ENCODE measurements at regions not wholly inside any gene's neighbourhood (a gene's known extent, or its start where the extent isn't known, plus 50 kb on each side); places are given as distances from the start of the nearest gene placed in this dataset.
"Not testable (repeated sequence)": the region's sequence is repeated elsewhere in the genome, so short reads cannot be mapped to it uniquely, and the experiment has no call there.

DNA sequence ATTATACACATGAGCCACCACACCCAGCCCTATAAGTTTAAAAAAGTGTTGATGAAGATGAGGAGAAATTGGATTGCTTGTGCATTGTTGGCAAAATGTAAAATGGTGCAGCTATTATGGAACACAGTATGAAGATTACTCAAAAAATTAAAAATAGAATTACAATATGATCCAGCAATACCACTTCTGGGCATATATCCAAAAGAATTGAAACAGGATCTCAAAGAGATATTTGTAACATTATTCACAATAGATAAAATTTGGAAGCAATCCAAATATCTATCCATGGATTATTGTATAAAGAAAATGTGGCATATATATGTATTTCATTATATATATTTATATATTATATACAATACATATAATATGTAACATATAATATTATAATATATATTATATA lies 515.6 kb upstream of the GNPDA2 start:
- H3K27ac ChIP-seq = no peak overlapping the region
- H3K36me3 ChIP-seq (ENCODE audit: low read depth, missing control alignments) = no peaks in the 10 kb centered on the region
- no peak overlapping the region for H3K4me3 ChIP-seq
- no peaks in the 10 kb centered on the region for H3K4me1 ChIP-seq
- TF ChIP-seq, protein P1, sequence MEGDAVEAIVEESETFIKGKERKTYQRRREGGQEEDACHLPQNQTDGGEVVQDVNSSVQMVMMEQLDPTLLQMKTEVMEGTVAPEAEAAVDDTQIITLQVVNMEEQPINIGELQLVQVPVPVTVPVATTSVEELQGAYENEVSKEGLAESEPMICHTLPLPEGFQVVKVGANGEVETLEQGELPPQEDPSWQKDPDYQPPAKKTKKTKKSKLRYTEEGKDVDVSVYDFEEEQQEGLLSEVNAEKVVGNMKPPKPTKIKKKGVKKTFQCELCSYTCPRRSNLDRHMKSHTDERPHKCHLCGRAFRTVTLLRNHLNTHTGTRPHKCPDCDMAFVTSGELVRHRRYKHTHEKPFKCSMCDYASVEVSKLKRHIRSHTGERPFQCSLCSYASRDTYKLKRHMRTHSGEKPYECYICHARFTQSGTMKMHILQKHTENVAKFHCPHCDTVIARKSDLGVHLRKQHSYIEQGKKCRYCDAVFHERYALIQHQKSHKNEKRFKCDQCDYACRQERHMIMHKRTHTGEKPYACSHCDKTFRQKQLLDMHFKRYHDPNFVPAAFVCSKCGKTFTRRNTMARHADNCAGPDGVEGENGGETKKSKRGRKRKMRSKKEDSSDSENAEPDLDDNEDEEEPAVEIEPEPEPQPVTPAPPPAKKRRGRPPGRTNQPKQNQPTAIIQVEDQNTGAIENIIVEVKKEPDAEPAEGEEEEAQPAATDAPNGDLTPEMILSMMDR (IDR thresholded peaks at IDR 0.05) = no peak
- H3K27me3 ChIP-seq = no peaks in the 10 kb centered on the region
- no peak for DNase-seq
- intact Hi-C loops (cut with DNase I; ENCODE audit: low total_unique reads) = no loop called here
- no peaks in the 10 kb centered on the region for H3K9me3 ChIP-seq

DNA sequence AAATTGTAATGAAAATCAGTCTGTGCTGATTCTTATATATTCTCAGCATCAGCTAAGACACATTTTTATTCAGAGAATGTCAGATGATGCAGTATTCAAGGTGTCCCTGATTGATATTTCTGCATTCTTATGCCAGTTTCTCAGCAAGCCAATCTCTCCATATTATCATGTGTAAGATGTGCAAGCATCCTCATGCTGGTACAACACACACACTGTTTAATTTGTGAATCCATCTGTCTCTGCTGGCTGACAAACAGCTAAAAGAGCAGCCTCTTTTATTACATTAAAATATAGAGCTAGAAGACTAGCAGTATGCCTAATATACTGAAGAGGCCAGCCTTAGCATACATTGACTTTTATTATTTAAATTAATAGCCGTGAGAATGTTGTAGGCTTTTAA lies 502.9 kb upstream of the GNPDA2 start:
- no peak overlapping the region for H3K27ac ChIP-seq
- TF ChIP-seq, protein P1 (IDR thresholded peaks at IDR 0.05) = no peak
- no peak for TF ChIP-seq POLR2A (IDR thresholded peaks at IDR 0.05)
- H3K9me3 ChIP-seq = no peaks in the 10 kb centered on the region
- intact Hi-C loops (cut with DNase I; ENCODE audit: low total_unique reads) = no loop called here
- no peak for DNase-seq
- H3K4me3 ChIP-seq = no peak overlapping the region
- H3K27me3 ChIP-seq = no peaks in the 10 kb centered on the region
- no peaks in the 10 kb centered on the region for H3K4me1 ChIP-seq
- 89 to 90% methylated on average over 1 of the region's 1 CpG for WGBS, 2 donors
- no peaks in the 10 kb centered on the region for H3K36me3 ChIP-seq (ENCODE audit: low read depth, missing control alignments)

DNA sequence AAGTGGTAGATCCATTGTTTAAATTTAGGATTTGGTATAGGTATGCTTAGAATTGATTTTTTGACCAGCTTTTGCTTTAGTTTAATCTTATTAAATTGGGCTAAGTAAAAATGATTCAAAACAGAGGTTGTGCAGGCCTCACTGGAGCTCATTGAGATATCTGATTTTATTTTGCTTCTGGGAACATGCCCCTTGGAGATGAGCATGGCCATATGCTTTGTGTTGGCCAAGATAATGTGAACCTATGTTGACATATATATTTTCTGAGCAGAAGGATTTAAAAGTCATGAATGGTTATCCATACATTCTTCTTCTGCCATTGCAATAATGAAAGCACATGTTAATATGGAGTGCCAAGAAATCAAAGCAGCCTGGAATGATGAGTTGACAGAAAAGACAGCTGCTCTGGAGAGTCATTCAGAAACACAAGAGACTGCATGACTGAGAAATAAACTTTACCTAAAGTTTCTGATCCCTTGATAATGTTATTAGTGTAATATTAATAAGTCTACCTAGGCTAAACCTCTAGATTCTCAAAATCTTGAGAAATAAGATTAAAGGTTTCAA lies 489.7 kb upstream of the GNPDA2 start:
- TF ChIP-seq POLR2A (IDR thresholded peaks at IDR 0.05) = no peak
- TF ChIP-seq, protein P1 (IDR thresholded peaks at IDR 0.05) = no peak
- intact Hi-C loops (cut with DNase I; ENCODE audit: low total_unique reads) = no loop called here
- H3K9me3 ChIP-seq = no peaks in the 10 kb centered on the region
- no peaks in the 10 kb centered on the region for H3K27me3 ChIP-seq
- no peaks in the 10 kb centered on the region for H3K4me1 ChIP-seq
- H3K27ac ChIP-seq = no peak overlapping the region
- no peak overlapping the region for H3K4me3 ChIP-seq
- no peaks in the 10 kb centered on the region for H3K36me3 ChIP-seq (ENCODE audit: low read depth, missing control alignments)
- no peak for DNase-seq

DNA sequence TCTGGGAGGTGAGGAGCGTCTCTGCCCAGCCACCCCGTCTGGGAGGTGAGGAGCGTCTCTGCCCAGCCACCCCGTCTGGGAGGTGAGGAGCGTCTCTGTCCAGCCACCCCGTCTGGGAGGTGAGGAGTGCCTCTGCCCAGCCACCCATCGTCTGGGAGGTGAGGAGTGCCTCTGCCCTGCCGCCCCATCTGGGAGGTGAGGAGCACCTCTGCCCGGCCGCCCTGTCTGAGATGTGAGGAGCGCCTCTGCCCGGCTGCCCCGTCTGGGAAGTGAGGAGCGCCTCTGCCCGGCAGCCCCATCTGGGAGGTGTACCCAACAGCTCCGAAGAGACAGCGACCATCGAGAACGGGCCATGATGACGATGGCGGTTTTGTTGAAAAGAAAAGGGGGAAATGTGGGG lies 482.1 kb upstream of the GNPDA2 start:
- H3K4me3 ChIP-seq; H3K4me1 ChIP-seq; intact Hi-C loops (cut with DNase I; ENCODE audit: low total_unique reads); H3K27me3 ChIP-seq; H3K9me3 ChIP-seq; DNase-seq; H3K36me3 ChIP-seq (ENCODE audit: low read depth, missing control alignments); H3K27ac ChIP-seq: not testable (repeated sequence)
- WGBS, 2 donors = 94 to 96% methylated on average over 10 to 20 of the region's 21 CpGs

DNA sequence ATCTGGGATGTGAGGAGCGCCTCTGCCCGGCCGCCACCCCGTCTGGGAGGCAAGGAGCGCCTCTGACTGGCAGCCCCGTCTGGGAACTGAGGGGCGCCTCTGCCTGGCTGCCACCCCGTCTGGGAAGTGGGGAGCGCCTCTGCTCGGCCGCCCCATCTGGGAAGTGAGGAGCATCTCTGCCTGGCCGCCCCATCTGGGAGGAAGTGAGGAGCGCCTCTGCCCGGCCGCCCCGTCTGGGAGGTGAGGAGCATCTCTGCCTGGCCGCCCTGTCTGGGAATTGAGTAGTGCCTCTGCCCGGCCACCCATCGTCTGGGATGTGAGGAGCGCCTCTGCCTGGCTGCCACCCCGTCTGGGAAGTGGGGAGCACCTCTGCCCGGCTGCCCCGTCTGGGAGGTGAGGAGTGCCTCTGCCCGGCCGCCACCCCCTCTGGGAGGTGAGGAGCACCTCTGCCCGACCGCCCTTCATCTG lies 481.5 kb upstream of the GNPDA2 start:
- H3K4me1 ChIP-seq; intact Hi-C loops (cut with DNase I; ENCODE audit: low total_unique reads); H3K27ac ChIP-seq; H3K27me3 ChIP-seq; H3K36me3 ChIP-seq (ENCODE audit: low read depth, missing control alignments); DNase-seq; H3K9me3 ChIP-seq; H3K4me3 ChIP-seq: not testable (repeated sequence)
- WGBS, 2 donors = 91 to 92% methylated on average over 7 to 26 of the region's 27 CpGs

DNA sequence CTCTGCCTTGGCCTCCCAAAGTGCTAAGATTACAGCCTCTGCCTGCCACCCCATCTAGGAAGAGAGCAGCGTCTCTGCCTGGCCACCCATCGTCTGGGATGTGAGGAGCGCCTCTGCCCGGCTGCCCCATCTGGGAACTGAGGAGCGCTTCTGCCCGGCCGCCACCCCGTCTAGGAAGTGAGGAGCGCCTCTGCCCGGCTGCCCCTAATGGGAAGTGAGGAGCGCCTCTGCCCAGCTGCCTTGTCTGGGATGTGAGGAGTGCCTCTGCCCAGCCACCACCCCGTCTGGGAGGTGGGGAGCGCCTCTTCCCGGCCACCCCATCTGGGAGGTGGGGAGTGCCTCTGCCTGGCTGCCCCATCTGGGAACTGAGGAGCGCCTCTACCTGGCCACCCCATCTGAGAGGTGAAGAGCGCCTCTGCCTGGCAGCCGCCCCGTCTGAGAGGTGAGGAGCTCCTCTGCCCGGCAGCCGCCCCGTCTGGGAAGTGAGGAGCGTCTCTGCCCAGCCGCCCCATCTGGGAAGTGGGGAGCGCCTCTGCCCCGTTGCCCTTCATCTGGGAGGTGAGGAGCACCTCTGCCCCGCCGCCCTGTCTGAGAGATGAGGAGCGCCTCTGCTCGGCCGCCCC lies 481.0 kb upstream of the GNPDA2 start:
- H3K27ac ChIP-seq; H3K27me3 ChIP-seq; H3K4me3 ChIP-seq; DNase-seq; intact Hi-C loops (cut with DNase I; ENCODE audit: low total_unique reads); H3K36me3 ChIP-seq (ENCODE audit: low read depth, missing control alignments); H3K4me1 ChIP-seq; H3K9me3 ChIP-seq: not testable (repeated sequence)
- 85 to 94% methylated on average over 14 to 29 of the region's 30 CpGs for WGBS, 2 donors
